Fibroblast of mammary gland (primary cell): ENCODE measurements at regions not wholly inside any gene's neighbourhood (a gene's known extent, or its start where the extent isn't known, plus 50 kb on each side); places are given as distances from the start of the nearest gene placed in this dataset.

Experiments
- DNase-seq: peaks from one replicate; pipeline ENCODE4 v3.0.0-alpha.2; 2010; ENCODE audit warnings: low read depth
- H3K4me3 ChIP-seq: 2 replicates; pipeline ENCODE4 v1.5.1; 2011; ENCODE audit warnings: low read depth, mild to moderate bottlenecking, low read length, moderate library complexity; ENCODE audit not compliant: control insufficient read depth
- TF ChIP-seq, protein P1 (sequence below): conservative IDR thresholded peaks from 2 replicates; pipeline ENCODE4 v1.5.1; 2011; ENCODE audit warnings: low read depth, low read length, inconsistent platforms; ENCODE audit not compliant: control insufficient read depth, insufficient read depth

DNA sequence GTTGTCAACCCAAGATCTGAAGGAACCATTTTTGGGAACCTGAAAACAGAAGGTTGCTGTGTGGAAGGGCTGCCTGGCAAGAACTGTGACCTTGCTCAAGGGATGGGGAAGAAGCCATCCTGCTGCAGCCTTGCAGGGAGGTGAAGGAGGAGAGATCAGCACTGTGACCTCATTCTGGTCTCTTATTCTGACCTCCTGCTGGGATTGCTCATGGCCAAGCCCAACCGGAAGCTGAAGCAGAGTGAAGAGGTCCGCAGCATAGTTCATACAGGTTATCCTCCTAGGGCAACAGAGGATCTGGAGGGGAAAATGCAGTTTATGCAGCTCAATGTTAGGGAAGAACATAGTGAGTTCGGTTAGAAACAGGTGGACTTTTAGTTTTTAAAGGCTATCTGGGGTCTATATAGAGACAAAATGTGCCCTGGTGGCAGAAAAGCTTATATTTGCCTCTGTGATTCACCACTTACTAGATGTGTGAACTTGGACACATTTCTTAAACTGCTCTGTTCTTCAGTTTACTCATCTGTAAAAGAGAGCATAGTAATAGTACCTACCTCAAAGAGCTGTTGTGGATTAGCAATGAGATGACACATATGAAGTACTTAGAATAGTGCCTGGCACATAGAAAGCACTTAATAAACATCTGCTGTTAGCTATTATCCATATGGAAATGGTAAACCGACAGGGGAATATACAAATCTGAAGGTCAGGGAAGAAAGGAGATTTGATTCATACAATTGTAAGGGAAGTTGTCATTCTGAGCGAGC is 57.9 kb upstream of the BNC2 start:
- H3K4me3 ChIP-seq, result no peak overlapping the region
- TF ChIP-seq, protein P1, sequence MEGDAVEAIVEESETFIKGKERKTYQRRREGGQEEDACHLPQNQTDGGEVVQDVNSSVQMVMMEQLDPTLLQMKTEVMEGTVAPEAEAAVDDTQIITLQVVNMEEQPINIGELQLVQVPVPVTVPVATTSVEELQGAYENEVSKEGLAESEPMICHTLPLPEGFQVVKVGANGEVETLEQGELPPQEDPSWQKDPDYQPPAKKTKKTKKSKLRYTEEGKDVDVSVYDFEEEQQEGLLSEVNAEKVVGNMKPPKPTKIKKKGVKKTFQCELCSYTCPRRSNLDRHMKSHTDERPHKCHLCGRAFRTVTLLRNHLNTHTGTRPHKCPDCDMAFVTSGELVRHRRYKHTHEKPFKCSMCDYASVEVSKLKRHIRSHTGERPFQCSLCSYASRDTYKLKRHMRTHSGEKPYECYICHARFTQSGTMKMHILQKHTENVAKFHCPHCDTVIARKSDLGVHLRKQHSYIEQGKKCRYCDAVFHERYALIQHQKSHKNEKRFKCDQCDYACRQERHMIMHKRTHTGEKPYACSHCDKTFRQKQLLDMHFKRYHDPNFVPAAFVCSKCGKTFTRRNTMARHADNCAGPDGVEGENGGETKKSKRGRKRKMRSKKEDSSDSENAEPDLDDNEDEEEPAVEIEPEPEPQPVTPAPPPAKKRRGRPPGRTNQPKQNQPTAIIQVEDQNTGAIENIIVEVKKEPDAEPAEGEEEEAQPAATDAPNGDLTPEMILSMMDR, result no peak
- DNase-seq, result peak; percentile 72

DNA sequence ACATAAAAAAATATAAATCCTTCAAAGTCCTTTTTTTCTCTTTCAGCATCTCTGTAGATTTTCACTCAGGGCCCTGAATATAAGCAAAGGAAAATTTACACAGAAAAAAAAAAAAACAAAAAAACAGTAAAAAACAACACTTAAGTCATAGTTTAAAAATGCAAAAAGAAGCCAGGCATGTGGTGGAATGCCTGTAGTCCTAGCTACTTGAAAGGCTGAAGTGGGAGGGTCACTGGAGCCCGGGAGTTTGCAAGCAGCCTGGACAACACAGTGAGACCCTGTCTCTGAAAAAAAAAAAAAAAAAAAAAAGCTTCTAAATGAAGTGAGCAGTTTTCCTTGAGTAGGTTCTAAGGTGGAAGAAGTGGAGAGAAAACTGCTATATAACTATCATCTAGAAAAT is 55.0 kb upstream of the BNC2 start:
- DNase-seq, result peak; percentile 48
- H3K4me3 ChIP-seq, result no peak overlapping the region
- TF ChIP-seq, protein P1, result no peak

GRCh38 chr9:16924311-16924915 is 53.9 kb upstream of the BNC2 start:
- no peak for DNase-seq
- no peak overlapping the region for H3K4me3 ChIP-seq
- TF ChIP-seq, protein P1, result no peak

- TF ChIP-seq, protein P1, result peak; percentile 8
- no peak overlapping the region for H3K4me3 ChIP-seq
- DNase-seq, result peak; percentile 53
Measured at GRCh38 chr9:16921855-16922254, 51.4 kb upstream of the BNC2 start.
